Keratinocyte (primary cell): ENCODE measurements at regions not wholly inside any gene's neighbourhood (a gene's known extent, or its start where the extent isn't known, plus 50 kb on each side); places are given as distances from the start of the nearest gene placed in this dataset.

Experiments used
- DNase-seq: peaks from one replicate; pipeline ENCODE4 v3.0.0-alpha.2; 2011; ENCODE audit warnings: low read depth, missing footprints, low spot score
- FAIRE-seq: peaks from 2 replicates; lab custom pipeline; 2011; peaks lifted over from hg19 to GRCh38; lab: Jason Lieb, UNC
- H2AFZ ChIP-seq: 2 replicates; pipeline ENCODE4 v1.6.0; 2012; ENCODE audit warnings: low read length, control low read depth, inconsistent platforms; ENCODE audit not compliant: control insufficient read depth
- H3K27ac ChIP-seq: 2 replicates; pipeline ENCODE4 v1.5.1; 2011; ENCODE audit warnings: low read length; ENCODE audit not compliant: control insufficient read depth, insufficient read depth
- H3K27me3 ChIP-seq: 3 replicates; pipeline ENCODE4 v1.6.0; 2011; ENCODE audit warnings: low read length; ENCODE audit not compliant: control insufficient read depth, insufficient read depth; ENCODE audit errors: extremely low read depth
- H3K36me3 ChIP-seq, 2 experiments: 2 replicates in 1 of 2; 3 replicates in 1 of 2; pipeline ENCODE4 v1.5.1; 2011; ENCODE audit warnings: low read length in 2 of 2, mild to moderate bottlenecking in 1 of 2; ENCODE audit not compliant: control insufficient read depth in 2 of 2, insufficient read depth in 2 of 2; ENCODE audit errors: extremely low read depth in 1 of 2
- H3K4me1 ChIP-seq: 3 replicates; pipeline ENCODE4 v1.5.1; 2011; ENCODE audit warnings: low read length; ENCODE audit not compliant: control insufficient read depth, insufficient read depth; ENCODE audit errors: extremely low read depth
- H3K4me2 ChIP-seq: 3 replicates; pipeline ENCODE4 v1.6.0; 2011; ENCODE audit warnings: low read depth, low read length; ENCODE audit not compliant: control insufficient read depth, insufficient read depth; ENCODE audit errors: extremely low read depth
- H3K4me3 ChIP-seq, 3 experiments: fragments of 200-600 bp in 1 of 3; sonication (generic) in 1 of 3; 2 replicates in 2 of 3; 3 replicates in 1 of 3; pipeline ENCODE4 v1.5.1; 2011 to 2016; ENCODE audit warnings: low read length in 3 of 3, mild to moderate bottlenecking in 3 of 3, control low read depth in 2 of 3, inconsistent platforms in 1 of 3, low read depth in 1 of 3, mixed read lengths in 1 of 3, mixed run types in 1 of 3, moderate library complexity in 1 of 3; ENCODE audit not compliant: control insufficient read depth in 2 of 3, insufficient read depth in 2 of 3; ENCODE audit errors: extremely low read depth in 1 of 3
- H3K79me2 ChIP-seq: 2 replicates; pipeline ENCODE4 v1.6.0; 2012; ENCODE audit warnings: low read length; ENCODE audit not compliant: control insufficient read depth, insufficient read depth
- H3K9ac ChIP-seq: 3 replicates; pipeline ENCODE4 v1.6.0; 2011; ENCODE audit warnings: low read length; ENCODE audit not compliant: control insufficient read depth, insufficient read depth; ENCODE audit errors: extremely low read depth
- H3K9me1 ChIP-seq: 3 replicates; pipeline ENCODE4 v1.6.0; 2011; ENCODE audit warnings: low read length; ENCODE audit not compliant: control insufficient read depth, insufficient read depth; ENCODE audit errors: extremely low read depth
- H3K9me3 ChIP-seq: 2 replicates; pipeline ENCODE4 v1.5.1; 2012; ENCODE audit warnings: low read depth, low read length; ENCODE audit not compliant: control insufficient read depth
- H4K20me1 ChIP-seq: 3 replicates; pipeline ENCODE4 v1.6.0; 2011; ENCODE audit warnings: low read length; ENCODE audit not compliant: control insufficient read depth, insufficient read depth; ENCODE audit errors: extremely low read depth
- EZH2 ChIP-seq: IDR thresholded peaks from one replicate; pipeline ENCODE4 v1.6.1; 2012; ENCODE audit warnings: inconsistent platforms, mild to moderate bottlenecking, low read length, moderate library complexity
- dilution Hi-C: fragments of 300-500 bp; cut with MboI; formaldehyde crosslinking; loops from one replicate; pipeline ENCODE4 v1.7.0; 2020; ENCODE audit warnings: low sequenced_read_pairs; ENCODE audit not compliant: extremely low pct_ligation_motif_present
- TF ChIP-seq, protein P1 (sequence below), 3 experiments: IDR thresholded peaks in 1 of 3; conservative IDR thresholded peaks in 1 of 3; optimal IDR thresholded peaks in 1 of 3; 2 replicates in 2 of 3; 3 replicates in 1 of 3; pipeline versions ENCODE3 to v1.5.1; 2011; ENCODE audit warnings: low read length in 3 of 3, mild to moderate bottlenecking in 3 of 3, moderate library complexity in 2 of 3, control low read depth in 1 of 3, inconsistent platforms in 1 of 3; ENCODE audit not compliant: insufficient read depth in 2 of 3; ENCODE audit errors: extremely low read depth in 1 of 3

DNA sequence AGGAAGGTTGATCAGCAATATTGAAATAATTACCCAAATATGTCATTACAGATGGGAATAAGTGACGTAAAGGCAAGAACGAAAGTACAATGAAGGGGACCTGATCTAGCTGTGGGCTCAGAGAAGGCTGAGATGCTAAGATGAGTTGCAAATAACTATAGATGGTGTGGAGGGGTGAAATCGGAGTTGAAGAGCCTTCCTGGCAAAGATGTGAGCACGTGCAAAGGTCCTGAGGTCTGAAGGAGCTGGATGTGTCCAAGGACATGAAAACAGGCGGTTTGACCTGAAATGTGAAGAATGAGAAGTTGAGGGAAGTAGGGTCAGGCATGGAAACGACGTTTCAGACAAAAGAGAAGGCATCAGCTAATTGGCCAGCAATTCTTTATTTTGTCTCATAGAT, 61.6 kb upstream of the SLC45A1 start:
- dilution Hi-C loops = no loop called here
- Histone ChIP-seq H4K20me1 (no peaks in the 10 kb centered on the region), H3K27ac (no peak overlapping the region), H3K79me2 (no peaks in the 10 kb centered on the region), H3K9me1 (no peaks in the 10 kb centered on the region), H3K4me1 (peaks cover 22% of the 10 kb centered on the region), H3K4me3 (no peak overlapping the region), H3K27me3 (no peaks in the 10 kb centered on the region), H3K9me3 (no peaks in the 10 kb centered on the region), H2AFZ (no peak overlapping the region), H3K9ac (no peak overlapping the region), H3K4me2 (no peak overlapping the region), H3K36me3 (no peaks in the 10 kb centered on the region)
- FAIRE-seq (no peak), DNase-seq (no peak)
- TF ChIP-seq EZH2 = no peak
- TF ChIP-seq, protein P1, sequence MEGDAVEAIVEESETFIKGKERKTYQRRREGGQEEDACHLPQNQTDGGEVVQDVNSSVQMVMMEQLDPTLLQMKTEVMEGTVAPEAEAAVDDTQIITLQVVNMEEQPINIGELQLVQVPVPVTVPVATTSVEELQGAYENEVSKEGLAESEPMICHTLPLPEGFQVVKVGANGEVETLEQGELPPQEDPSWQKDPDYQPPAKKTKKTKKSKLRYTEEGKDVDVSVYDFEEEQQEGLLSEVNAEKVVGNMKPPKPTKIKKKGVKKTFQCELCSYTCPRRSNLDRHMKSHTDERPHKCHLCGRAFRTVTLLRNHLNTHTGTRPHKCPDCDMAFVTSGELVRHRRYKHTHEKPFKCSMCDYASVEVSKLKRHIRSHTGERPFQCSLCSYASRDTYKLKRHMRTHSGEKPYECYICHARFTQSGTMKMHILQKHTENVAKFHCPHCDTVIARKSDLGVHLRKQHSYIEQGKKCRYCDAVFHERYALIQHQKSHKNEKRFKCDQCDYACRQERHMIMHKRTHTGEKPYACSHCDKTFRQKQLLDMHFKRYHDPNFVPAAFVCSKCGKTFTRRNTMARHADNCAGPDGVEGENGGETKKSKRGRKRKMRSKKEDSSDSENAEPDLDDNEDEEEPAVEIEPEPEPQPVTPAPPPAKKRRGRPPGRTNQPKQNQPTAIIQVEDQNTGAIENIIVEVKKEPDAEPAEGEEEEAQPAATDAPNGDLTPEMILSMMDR (optimal IDR thresholded peaks at IDR 0.05 in 1 of 3, IDR thresholded peaks at IDR 0.05 in 1 of 3, conservative IDR thresholded peaks at IDR 0.05 in 1 of 3; ENCODE audit: extremely low read depth in 1 of 3, insufficient read depth in 2 of 3, low read length in 3 of 3) = no peak

DNA sequence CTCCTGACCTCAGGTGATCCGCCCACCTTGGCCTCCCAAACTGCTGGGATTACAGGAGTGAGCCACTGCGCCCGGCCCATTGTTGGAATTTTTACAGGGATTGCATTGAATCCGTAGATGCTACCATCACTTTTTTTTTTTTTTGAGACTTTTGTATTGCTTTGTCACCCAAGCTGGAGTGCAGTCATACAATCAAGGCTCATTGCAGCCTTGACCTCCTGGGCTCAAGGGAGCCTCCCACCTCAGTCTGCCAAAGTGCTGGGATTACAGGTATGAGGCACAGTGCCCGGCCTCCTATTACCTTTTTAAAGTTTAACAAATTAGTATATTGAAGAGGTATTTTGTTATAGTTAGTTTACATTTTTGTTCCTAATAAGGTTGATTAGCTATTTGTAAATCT, 62.2 kb upstream of the SLC45A1 start:
- H3K27me3 ChIP-seq = no peaks in the 10 kb centered on the region
- dilution Hi-C loops = no loop called here

More for the DNA sequence above, 62.2 kb upstream of the SLC45A1 start:
- Histone ChIP-seq H4K20me1 (no peaks in the 10 kb centered on the region), H3K9me3 (no peaks in the 10 kb centered on the region), H3K4me2 (no peak overlapping the region), H3K4me1 (peaks cover 22% of the 10 kb centered on the region), H2AFZ (no peak overlapping the region), H3K9ac (no peak overlapping the region), H3K36me3 (no peaks in the 10 kb centered on the region), H3K9me1 (no peaks in the 10 kb centered on the region), H3K79me2 (no peaks in the 10 kb centered on the region), H3K4me3 (no peak overlapping the region), H3K27ac (no peak overlapping the region)
- no peak for FAIRE-seq
- TF ChIP-seq, protein P1 (optimal IDR thresholded peaks at IDR 0.05 in 1 of 3, IDR thresholded peaks at IDR 0.05 in 1 of 3, conservative IDR thresholded peaks at IDR 0.05 in 1 of 3; ENCODE audit: extremely low read depth in 1 of 3, insufficient read depth in 2 of 3, low read length in 3 of 3) = no peak
- no peak for DNase-seq
